HepG2 (cell line): ENCODE measurements at regions not wholly inside any gene's neighbourhood (a gene's known extent, or its start where the extent isn't known, plus 50 kb on each side); places are given as distances from the start of the nearest gene placed in this dataset.

Experiments used
- ATAC-seq: fragments of 200-7000 bp; cut with Tn5 transposase; 3 replicates; pipeline ENCODE4 v1.9.1; 2020; ENCODE audit warnings: mild to moderate bottlenecking, moderate library complexity
- BruUV-seq: library from RNA; stranded (reverse); fragments of 400-500 nt; replicated peaks from 2 replicates; lab custom pipeline; 2021; lab: Mats Ljungman, UMichigan
- CTCF ChIA-PET: fragments of 300-600 bp; formaldehyde crosslinking; extraction: SDS; loops from one replicate; lab custom pipeline; 2021; ENCODE audit warnings: low total read pairs, inconsistent platforms, low intra/inter-chr PET ratio; lab: Yijun Ruan, JAX
- POLR2A ChIA-PET: fragments of 350-600 bp; sonication (Branson Sonifier 250); formaldehyde crosslinking; loops from one replicate; lab custom pipeline; 2020; ENCODE audit warnings: antibody characterized with exemption, inconsistent platforms; lab: Yijun Ruan, JAX
- DNase-seq: peaks from one replicate; pipeline ENCODE4 v3.0.0-alpha.2; 2015; ENCODE audit warnings: low spot score
- FAIRE-seq: peaks from 3 replicates; lab custom pipeline; 2011; peaks lifted over from hg19 to GRCh38; lab: Jason Lieb, UNC
- H2AFZ ChIP-seq: one replicate; pipeline ENCODE4 v1.6.1; 2011; ENCODE audit warnings: low read length, inconsistent platforms
- H3K27ac ChIP-seq: fragments of 300-600 bp; 3 replicates; pipeline ENCODE4 v1.8.0; 2011; ENCODE audit warnings: mixed run types, mild to moderate bottlenecking, mixed read lengths, low read length, inconsistent platforms; ENCODE audit not compliant: insufficient read depth; ENCODE audit errors: extremely low read length
- H3K27me3 ChIP-seq, 2 experiments: fragments of 200-600 bp in 1 of 2; 2 replicates in 1 of 2; 3 replicates in 1 of 2; pipeline versions ENCODE4 v1.6.0 to v1.8.0; 2011; ENCODE audit warnings: low read length in 2 of 2, mild to moderate bottlenecking in 2 of 2, moderate library complexity in 2 of 2, inconsistent platforms in 1 of 2; ENCODE audit not compliant: insufficient read depth in 2 of 2, control insufficient read depth in 1 of 2
- H3K36me3 ChIP-seq, 2 experiments: fragments of 200-600 bp in 1 of 2; replicated peaks in 1 of 2; 2 replicates in 1 of 2; 3 replicates in 1 of 2; pipeline versions ENCODE4 v1.5.1 to v1.8.0; 2011; ENCODE audit warnings: low read length in 2 of 2, inconsistent platforms in 1 of 2; ENCODE audit not compliant: insufficient read depth in 2 of 2, control insufficient read depth in 1 of 2
- H3K4me1 ChIP-seq: 2 replicates; pipeline ENCODE4 v1.5.1; 2012; ENCODE audit warnings: low read length, inconsistent platforms; ENCODE audit not compliant: insufficient read depth
- H3K4me2 ChIP-seq: 2 replicates; pipeline ENCODE4 v1.6.0; 2011; ENCODE audit warnings: low read depth, low read length, inconsistent platforms
- H3K4me3 ChIP-seq, 3 experiments: fragments of 200-600 bp in 1 of 3; sonication (generic), shearing (Covaris generic) in 1 of 3; replicated peaks in 1 of 3; 2 replicates each; pipeline ENCODE4 v1.5.1; 2011 to 2016; ENCODE audit warnings: low read length in 3 of 3, inconsistent platforms in 2 of 3, low read depth in 2 of 3, mild to moderate bottlenecking in 2 of 3, control low read depth in 1 of 3, mixed read lengths in 1 of 3; ENCODE audit not compliant: insufficient read depth in 1 of 3
- H3K79me2 ChIP-seq: one replicate; pipeline ENCODE4 v1.6.1; 2011; ENCODE audit warnings: low read length, inconsistent platforms; ENCODE audit not compliant: insufficient read depth
- H3K9ac ChIP-seq: 2 replicates; pipeline ENCODE4 v1.6.0; 2011; ENCODE audit warnings: mild to moderate bottlenecking, low read depth, low read length, inconsistent platforms; ENCODE audit not compliant: insufficient read depth
- H3K9me3 ChIP-seq: 2 replicates; pipeline ENCODE4 v1.5.1; 2012; ENCODE audit warnings: mild to moderate bottlenecking, low read length
- H4K20me1 ChIP-seq: 2 replicates; pipeline ENCODE4 v1.6.0; 2011; ENCODE audit warnings: inconsistent platforms, mild to moderate bottlenecking, low read length, moderate library complexity; ENCODE audit not compliant: insufficient read depth
- JUNB ChIP-seq: sonication (generic); formaldehyde crosslinking; IDR thresholded peaks from 2 replicates; pipeline ENCODE4 v1.8.0; 2022; ENCODE audit warnings: missing genetic modification reagents, mild to moderate bottlenecking, borderline replicate concordance
- LRRFIP1 ChIP-seq: sonication (generic); formaldehyde crosslinking; conservative IDR thresholded peaks from 2 replicates; pipeline ENCODE4 v1.4.0; 2020; ENCODE audit warnings: missing genetic modification reagents
- NPAS2 ChIP-seq: sonication (generic); formaldehyde crosslinking; IDR thresholded peaks from 2 replicates; pipeline ENCODE4 v1.8.0; 2022; ENCODE audit warnings: mild to moderate bottlenecking, missing genetic modification reagents, borderline replicate concordance
- SIN3A ChIP-seq: IDR thresholded peaks from 2 replicates; pipeline ENCODE4 v1.6.1; 2011; ENCODE audit warnings: low read depth, mild to moderate bottlenecking, control low read depth, low read length, borderline replicate concordance
- TARDBP ChIP-seq: sonication (generic); formaldehyde crosslinking; IDR thresholded peaks from 2 replicates; pipeline ENCODE4 v1.8.0; 2022; ENCODE audit warnings: mild to moderate bottlenecking, missing genetic modification reagents
- TBP ChIP-seq: sonication (generic); formaldehyde crosslinking; IDR thresholded peaks from 2 replicates; pipeline ENCODE4 v1.5.0; 2020; ENCODE audit warnings: missing genetic modification reagents
- ZNF101 ChIP-seq: sonication (generic); formaldehyde crosslinking; IDR thresholded peaks from 2 replicates; pipeline ENCODE4 v1.4.0; 2020; ENCODE audit warnings: mild to moderate bottlenecking, low read depth, missing genetic modification reagents, borderline replicate concordance
- WGBS: methylation state at CpG from one replicate; pipeline ENCODE4 v1.1.6; 2017; ENCODE audit warnings: low lambda C conversion rate; 5-methylcytosine and 5-hydroxymethylcytosine counted together
- in situ Hi-C: cut with HindIII; loops from 2 replicates; pipeline ENCODE4 v1.10.0; 2017; ENCODE audit warnings: low pct_unique_long_range_greater_than_20kb; ENCODE audit not compliant: extremely low pct_ligation_motif_present
- intact Hi-C: fragments of 100-400 bp; cut with micrococcal nuclease; formaldehyde crosslinking; loops from one replicate; pipeline ENCODE4 v1.10.0; 2022; ENCODE audit not compliant: unreplicated experiment
- TF ChIP-seq, protein P1 (sequence below): sonication (generic); formaldehyde crosslinking; IDR thresholded peaks from 2 replicates; pipeline ENCODE4 v1.8.0; 2022; ENCODE audit warnings: missing genetic modification reagents, mild to moderate bottlenecking, borderline replicate concordance
- TF ChIP-seq, protein P2 (sequence below): IDR thresholded peaks from 2 replicates; pipeline ENCODE4 v1.6.1; 2018; ENCODE audit warnings: missing genetic modification reagents, mild to moderate bottlenecking, missing compliant biosample characterization

DNA sequence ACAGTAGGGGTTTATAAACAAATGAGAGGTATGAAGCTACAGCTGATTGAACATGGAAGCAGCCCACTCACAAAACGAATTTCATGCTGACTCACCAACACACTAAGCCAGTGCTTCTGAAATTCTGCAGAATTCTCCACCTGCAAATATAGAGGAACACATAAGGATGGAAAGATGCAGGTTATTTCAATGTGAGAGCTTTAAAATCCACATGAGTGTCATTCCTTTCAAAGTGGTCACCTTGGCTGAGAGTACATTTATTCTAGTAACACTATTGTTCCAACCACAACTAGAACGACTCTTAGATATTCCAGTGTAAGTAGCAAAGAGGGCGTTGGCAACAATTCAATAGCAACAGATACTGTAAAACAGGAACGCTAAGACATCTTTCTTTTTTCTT is 189.9 kb upstream of the TSC22D2 start:
- no peaks in the 10 kb centered on the region; the same call in 1 of the 2 replicates for H3K4me1 ChIP-seq
- no TSS peak for BruUV-seq
- H3K27ac ChIP-seq, result no peak overlapping the region
- CTCF ChIA-PET, result no interaction called here
- H3K79me2 ChIP-seq, result no peaks in the 10 kb centered on the region
- no peaks in the 10 kb centered on the region for H3K9me3 ChIP-seq
- POLR2A ChIA-PET, result no interaction called here
- WGBS, result 23% methylated on average over 4 of the region's 4 CpGs
- H2AFZ ChIP-seq, result no peak overlapping the region
- in situ Hi-C loops (loop anchor here (10.0 kb wide), 1 partner anchor 263 kb away; no protein-coding TSS in a partner anchor), intact Hi-C loops (no loop called here)
- H3K36me3 ChIP-seq, result no peaks in the 10 kb centered on the region
- H3K9ac ChIP-seq, result no peak overlapping the region
- H3K4me2 ChIP-seq, result no peak overlapping the region
- FAIRE-seq, result no peak
- DNase-seq, result no peak
- peaks cover 0 to 21% of the 10 kb centered on the region in 2 experiments; a peak in 3 of 5 replicates for H3K27me3 ChIP-seq
- TF ChIP-seq LRRFIP1 (no peak), TARDBP (CRISPR knock-in tag) (no peak), JUNB (no peak), TBP (CRISPR knock-in tag) (no peak), NPAS2 (CRISPR knock-in tag) (no peak), ZNF101 (no peak), SIN3A (no peak)
- TF ChIP-seq, protein P1, sequence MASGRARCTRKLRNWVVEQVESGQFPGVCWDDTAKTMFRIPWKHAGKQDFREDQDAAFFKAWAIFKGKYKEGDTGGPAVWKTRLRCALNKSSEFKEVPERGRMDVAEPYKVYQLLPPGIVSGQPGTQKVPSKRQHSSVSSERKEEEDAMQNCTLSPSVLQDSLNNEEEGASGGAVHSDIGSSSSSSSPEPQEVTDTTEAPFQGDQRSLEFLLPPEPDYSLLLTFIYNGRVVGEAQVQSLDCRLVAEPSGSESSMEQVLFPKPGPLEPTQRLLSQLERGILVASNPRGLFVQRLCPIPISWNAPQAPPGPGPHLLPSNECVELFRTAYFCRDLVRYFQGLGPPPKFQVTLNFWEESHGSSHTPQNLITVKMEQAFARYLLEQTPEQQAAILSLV (CRISPR knock-in tag), result no peak
- TF ChIP-seq, protein P2, sequence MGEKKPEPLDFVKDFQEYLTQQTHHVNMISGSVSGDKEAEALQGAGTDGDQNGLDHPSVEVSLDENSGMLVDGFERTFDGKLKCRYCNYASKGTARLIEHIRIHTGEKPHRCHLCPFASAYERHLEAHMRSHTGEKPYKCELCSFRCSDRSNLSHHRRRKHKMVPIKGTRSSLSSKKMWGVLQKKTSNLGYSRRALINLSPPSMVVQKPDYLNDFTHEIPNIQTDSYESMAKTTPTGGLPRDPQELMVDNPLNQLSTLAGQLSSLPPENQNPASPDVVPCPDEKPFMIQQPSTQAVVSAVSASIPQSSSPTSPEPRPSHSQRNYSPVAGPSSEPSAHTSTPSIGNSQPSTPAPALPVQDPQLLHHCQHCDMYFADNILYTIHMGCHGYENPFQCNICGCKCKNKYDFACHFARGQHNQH (CRISPR knock-in tag), result no peak
- H4K20me1 ChIP-seq, result no peaks in the 10 kb centered on the region
- no peak for ATAC-seq
- no peak overlapping the region for H3K4me3 ChIP-seq
